ENCODE measurements at regions not wholly inside any gene's neighbourhood (a gene's known extent, or its start where the extent isn't known, plus 50 kb on each side); places are given as distances from the start of the nearest gene placed in this dataset.

DNA sequence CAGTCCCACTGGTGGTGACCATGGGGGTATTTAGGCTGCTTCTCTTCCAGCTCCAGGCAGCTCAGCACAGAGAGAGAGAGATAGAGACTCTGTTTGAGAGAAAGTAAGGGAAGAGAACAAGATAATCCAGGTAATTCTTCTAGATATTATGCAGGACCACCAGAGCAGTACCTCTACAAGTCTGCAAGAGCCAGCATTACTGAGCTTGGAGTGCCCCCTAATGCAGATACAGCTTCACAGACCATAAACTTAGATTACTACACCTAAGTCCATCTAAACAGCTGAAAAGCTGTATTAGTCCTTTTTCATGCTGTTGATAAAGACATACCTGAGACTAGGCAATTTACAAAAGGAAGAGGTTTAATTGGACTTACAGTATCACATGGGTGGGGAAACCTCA is 570.3 kb downstream of the LRRIQ3 start:
- Histone ChIP-seq H3K27ac (no peak overlapping the region), H3K4me1 (no peaks in the 10 kb centered on the region), H3K9me3 (no peaks in the 10 kb centered on the region), H3K36me3 (no peaks in the 10 kb centered on the region), H3K4me3 (no peak overlapping the region), H3K27me3 (no peaks in the 10 kb centered on the region)
- intact Hi-C loops (cut with DNase I; ENCODE audit: low total_unique reads), result no loop called here
- no peak for DNase-seq
- TF ChIP-seq EP300 (IDR thresholded peaks at IDR 0.05), result no peak
- TF ChIP-seq POLR2A (IDR thresholded peaks at IDR 0.05), result no peak
- TF ChIP-seq, protein P1, sequence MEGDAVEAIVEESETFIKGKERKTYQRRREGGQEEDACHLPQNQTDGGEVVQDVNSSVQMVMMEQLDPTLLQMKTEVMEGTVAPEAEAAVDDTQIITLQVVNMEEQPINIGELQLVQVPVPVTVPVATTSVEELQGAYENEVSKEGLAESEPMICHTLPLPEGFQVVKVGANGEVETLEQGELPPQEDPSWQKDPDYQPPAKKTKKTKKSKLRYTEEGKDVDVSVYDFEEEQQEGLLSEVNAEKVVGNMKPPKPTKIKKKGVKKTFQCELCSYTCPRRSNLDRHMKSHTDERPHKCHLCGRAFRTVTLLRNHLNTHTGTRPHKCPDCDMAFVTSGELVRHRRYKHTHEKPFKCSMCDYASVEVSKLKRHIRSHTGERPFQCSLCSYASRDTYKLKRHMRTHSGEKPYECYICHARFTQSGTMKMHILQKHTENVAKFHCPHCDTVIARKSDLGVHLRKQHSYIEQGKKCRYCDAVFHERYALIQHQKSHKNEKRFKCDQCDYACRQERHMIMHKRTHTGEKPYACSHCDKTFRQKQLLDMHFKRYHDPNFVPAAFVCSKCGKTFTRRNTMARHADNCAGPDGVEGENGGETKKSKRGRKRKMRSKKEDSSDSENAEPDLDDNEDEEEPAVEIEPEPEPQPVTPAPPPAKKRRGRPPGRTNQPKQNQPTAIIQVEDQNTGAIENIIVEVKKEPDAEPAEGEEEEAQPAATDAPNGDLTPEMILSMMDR (IDR thresholded peaks at IDR 0.05), result no peak
- TF ChIP-seq POLR2AphosphoS5 (IDR thresholded peaks at IDR 0.05), result no peak

DNA sequence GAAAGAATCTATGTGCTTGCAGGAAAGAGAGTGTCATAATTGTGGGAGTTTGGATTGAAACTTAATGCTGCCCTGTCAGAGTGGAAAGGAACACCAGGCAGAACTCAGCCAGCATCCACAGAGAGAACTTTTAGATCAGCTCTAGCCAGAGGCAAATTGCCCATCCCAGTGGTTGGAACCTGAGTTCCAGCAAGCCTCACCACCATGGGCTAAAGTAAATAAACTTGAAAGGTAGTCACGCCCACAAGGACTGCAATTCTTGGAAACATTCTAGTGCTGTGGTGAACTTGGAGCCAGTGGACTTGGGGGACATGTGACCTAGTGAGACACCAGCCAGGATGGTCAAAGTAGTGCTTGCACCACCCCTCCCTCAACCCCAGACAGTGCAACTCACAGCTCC is 571.6 kb downstream of the LRRIQ3 start:
- Histone ChIP-seq H3K27ac (no peak overlapping the region), H3K9me3 (no peaks in the 10 kb centered on the region), H3K36me3 (no peaks in the 10 kb centered on the region), H3K27me3 (no peaks in the 10 kb centered on the region), H3K4me3 (no peak overlapping the region), H3K4me1 (no peaks in the 10 kb centered on the region)
- intact Hi-C loops (cut with DNase I; ENCODE audit: low total_unique reads), result no loop called here
- TF ChIP-seq EP300 (IDR thresholded peaks at IDR 0.05) (no peak), POLR2A (IDR thresholded peaks at IDR 0.05) (no peak), POLR2AphosphoS5 (IDR thresholded peaks at IDR 0.05) (no peak)
- TF ChIP-seq, protein P1 (IDR thresholded peaks at IDR 0.05), result no peak
- 59 to 80% (median 65%) methylated on average over 1 of the region's 1 CpG for WGBS, 5 donors
- DNase-seq, result no peak

DNA sequence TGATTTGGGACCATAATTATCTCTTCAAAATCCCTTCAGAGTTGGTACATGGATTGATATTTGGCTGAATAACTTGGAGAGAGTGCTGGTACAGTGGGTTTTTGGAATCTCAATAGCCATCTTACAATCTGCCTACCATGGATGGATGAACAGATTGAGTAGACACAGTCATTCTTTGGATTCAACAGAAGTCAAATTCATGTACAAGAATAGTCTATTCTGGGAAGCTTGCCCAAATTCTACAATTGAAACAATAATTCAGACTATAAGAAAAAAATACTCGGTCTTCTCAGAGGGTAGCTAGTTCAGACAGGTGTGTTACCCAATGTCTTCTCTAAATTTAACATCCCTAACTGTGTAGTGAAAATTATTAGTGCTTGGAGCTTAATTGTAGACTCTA is 574.0 kb downstream of the LRRIQ3 start:
- Histone ChIP-seq H3K9me3 (no peaks in the 10 kb centered on the region), H3K36me3 (no peaks in the 10 kb centered on the region), H3K27me3 (no peaks in the 10 kb centered on the region), H3K4me1 (no peaks in the 10 kb centered on the region), H3K4me3 (no peak overlapping the region), H3K27ac (no peak overlapping the region)
- intact Hi-C loops (cut with DNase I; ENCODE audit: low total_unique reads), result no loop called here
- WGBS, 5 donors, result 67 to 79% (median 75%) methylated on average over 1 of the region's 1 CpG
- TF ChIP-seq POLR2AphosphoS5 (IDR thresholded peaks at IDR 0.05) (no peak), POLR2A (IDR thresholded peaks at IDR 0.05) (no peak), EP300 (IDR thresholded peaks at IDR 0.05) (no peak)
- TF ChIP-seq, protein P1 (IDR thresholded peaks at IDR 0.05), result no peak
- no peak for DNase-seq

DNA sequence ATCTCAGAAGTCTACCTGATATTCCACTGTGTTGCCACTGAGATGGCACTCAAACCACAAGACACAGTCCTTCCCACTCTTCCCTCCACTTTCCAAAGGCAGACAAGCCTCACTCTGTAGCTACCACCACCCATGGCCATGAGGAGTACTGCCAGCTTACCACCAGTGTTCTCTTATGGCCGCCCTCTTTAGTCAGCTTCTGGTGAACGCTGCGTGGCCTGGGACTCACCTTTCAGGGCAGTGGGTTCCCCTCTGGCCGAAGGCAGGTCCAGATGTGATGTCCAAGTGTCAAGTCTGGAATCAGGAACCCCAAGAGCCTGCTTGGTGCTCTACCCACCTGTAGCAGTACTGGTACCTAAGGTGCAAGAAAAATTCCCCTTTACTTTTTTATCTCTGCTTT is 580.8 kb downstream of the LRRIQ3 start:
- H3K27ac ChIP-seq, result no peak overlapping the region
- WGBS, 5 donors, result 68 to 91% (median 81%) methylated on average over 4 of the region's 4 CpGs

More for the DNA sequence above, 580.8 kb downstream of the LRRIQ3 start:
- Histone ChIP-seq H3K36me3 (no peaks in the 10 kb centered on the region), H3K4me1 (no peaks in the 10 kb centered on the region), H3K4me3 (no peak overlapping the region), H3K9me3 (no peaks in the 10 kb centered on the region), H3K27me3 (no peaks in the 10 kb centered on the region)
- DNase-seq, result no peak
- no peak for TF ChIP-seq EP300 (IDR thresholded peaks at IDR 0.05)
- TF ChIP-seq POLR2A (IDR thresholded peaks at IDR 0.05), result no peak
- TF ChIP-seq POLR2AphosphoS5 (IDR thresholded peaks at IDR 0.05), result no peak
- TF ChIP-seq, protein P1 (IDR thresholded peaks at IDR 0.05), result no peak
- intact Hi-C loops (cut with DNase I; ENCODE audit: low total_unique reads), result no loop called here
